Gastroesophageal sphincter (tissue), 4 donors: ENCODE measurements at regions not wholly inside any gene's neighbourhood (a gene's known extent, or its start where the extent isn't known, plus 50 kb on each side); places are given as distances from the start of the nearest gene placed in this dataset.

Experiments
- ATAC-seq: fragments of 150-250 bp; one replicate; pipeline ENCODE4 v1.9.1; 2016; ENCODE audit warnings: mild to moderate bottlenecking, moderate library complexity
- H3K27ac ChIP-seq, 4 donors: fragments of 200-600 bp; sonication (generic) in 3 of 4; 1 replicate in 3 of 4; 2 replicates in 1 of 4; pipeline ENCODE4 v1.5.1; 2016 to 2019
- H3K27me3 ChIP-seq: fragments of 200-600 bp; sonication (generic); one replicate; pipeline ENCODE4 v1.5.1; 2019
- H3K36me3 ChIP-seq, 2 donors: fragments of 200-600 bp; sonication (generic); one replicate each; pipeline ENCODE4 v1.5.1; 2019; ENCODE audit warnings: control low read depth in 1 of 2
- H3K4me1 ChIP-seq, 3 donors: fragments of 200-600 bp; sonication (generic); 1 replicate in 2 of 3; 2 replicates in 1 of 3; pipeline ENCODE4 v1.5.1; 2016 to 2019; ENCODE audit warnings: control low read depth in 2 of 3
- H3K4me3 ChIP-seq, 2 donors: fragments of 200-600 bp; sonication (generic); one replicate each; pipeline ENCODE4 v1.5.1; 2019; ENCODE audit warnings: mild to moderate bottlenecking in 1 of 2, moderate library complexity in 1 of 2
- H3K9me3 ChIP-seq, 3 donors: fragments of 200-600 bp; sonication (generic); one replicate each; pipeline ENCODE4 v1.5.1; 2017 to 2019; ENCODE audit warnings: control low read depth in 2 of 3
- CTCF ChIP-seq, 4 experiments: fragments of 200-600 bp in 2 of 4; fragments of 450-650 bp in 2 of 4; sonication (generic) in 1 of 4; IDR thresholded peaks; one replicate each; pipeline ENCODE4 v1.5.1; 2017 to 2019; ENCODE audit warnings: antibody characterized with exemption in 4 of 4, mild to moderate bottlenecking in 2 of 4, moderate library complexity in 2 of 4
- EP300 ChIP-seq: sonication (generic); formaldehyde crosslinking; IDR thresholded peaks from one replicate; pipeline ENCODE4 v1.6.1; 2017; ENCODE audit warnings: antibody characterized with exemption, mild to moderate bottlenecking
- POLR2A ChIP-seq, 2 donors: fragments of 450-650 bp; IDR thresholded peaks; one replicate each; pipeline ENCODE4 v1.6.1; 2017; ENCODE audit warnings: antibody characterized with exemption in 2 of 2, mild to moderate bottlenecking in 2 of 2, moderate library complexity in 1 of 2
- POLR2AphosphoS5 ChIP-seq: sonication (generic); formaldehyde crosslinking; IDR thresholded peaks from one replicate; pipeline ENCODE4 v1.6.1; 2017; ENCODE audit warnings: antibody characterized with exemption
- WGBS, 2 donors: methylation state at CpG; one replicate each; pipeline ENCODE4 v1.1.5; 2018; ENCODE audit warnings: low coverage in 1 of 2; 5-methylcytosine and 5-hydroxymethylcytosine counted together

GRCh38 chr7:86164827-86165226, 478.9 kb upstream of the GRM3 start:
- Histone ChIP-seq H3K27ac (no peak overlapping the region), H3K4me1 (no peaks in the 10 kb centered on the region), H3K36me3 (no peaks in the 10 kb centered on the region), H3K27me3 (no peaks in the 10 kb centered on the region), H3K9me3 (no peaks in the 10 kb centered on the region), H3K4me3 (no peak overlapping the region)
- ATAC-seq = no peak
- no peak for TF ChIP-seq POLR2AphosphoS5
- TF ChIP-seq EP300 = no peak
- no peak for TF ChIP-seq CTCF (IDR thresholded peaks at IDR 0.05)
- TF ChIP-seq POLR2A (IDR thresholded peaks at IDR 0.05) = no peak
- 75 to 78% methylated on average over 1 of the region's 1 CpG for WGBS, 2 donors

- Histone ChIP-seq H3K36me3 (no peaks in the 10 kb centered on the region), H3K4me1 (no peaks in the 10 kb centered on the region), H3K27me3 (no peaks in the 10 kb centered on the region), H3K9me3 (no peaks in the 10 kb centered on the region), H3K27ac (no peak overlapping the region), H3K4me3 (no peak overlapping the region)
- WGBS, 2 donors = 80% methylated on average over 4 of the region's 4 CpGs; no CpG with 5 or more reads in 1 of the 2 donors
- ATAC-seq = no peak
- TF ChIP-seq EP300 (no peak), POLR2AphosphoS5 (no peak), CTCF (IDR thresholded peaks at IDR 0.05) (no peak), POLR2A (IDR thresholded peaks at IDR 0.05) (no peak)
Measured at GRCh38 chr7:86158111-86158510, 485.6 kb upstream of the GRM3 start.

GRCh38 chr7:86155623-86156022, 488.1 kb upstream of the GRM3 start:
- TF ChIP-seq POLR2A (IDR thresholded peaks at IDR 0.05) (no peak), POLR2AphosphoS5 (no peak), EP300 (no peak), CTCF (IDR thresholded peaks at IDR 0.05) (no peak)
- Histone ChIP-seq H3K27me3 (no peaks in the 10 kb centered on the region), H3K36me3 (no peaks in the 10 kb centered on the region), H3K4me1 (no peaks in the 10 kb centered on the region), H3K9me3 (no peaks in the 10 kb centered on the region), H3K27ac (no peak overlapping the region), H3K4me3 (no peak overlapping the region)
- ATAC-seq = no peak
- WGBS, 2 donors = 88 to 100% methylated on average over 2 of the region's 2 CpGs

- 53 to 70% methylated on average over 2 of the region's 2 CpGs for WGBS, 2 donors
- H3K4me1 ChIP-seq = no peaks in the 10 kb centered on the region
- H3K4me3 ChIP-seq = no peak overlapping the region
- TF ChIP-seq POLR2AphosphoS5 (no peak), POLR2A (IDR thresholded peaks at IDR 0.05) (no peak), EP300 (no peak), CTCF (IDR thresholded peaks at IDR 0.05) (no peak)
- no peaks in the 10 kb centered on the region for H3K36me3 ChIP-seq
- H3K9me3 ChIP-seq = no peaks in the 10 kb centered on the region
- H3K27ac ChIP-seq = no peak overlapping the region
- no peaks in the 10 kb centered on the region for H3K27me3 ChIP-seq
- ATAC-seq = no peak
Measured at GRCh38 chr7:86152926-86153325, 490.8 kb upstream of the GRM3 start.

GRCh38 chr7:86149024-86149665, 494.6 kb upstream of the GRM3 start:
- H3K4me3 ChIP-seq = no peak overlapping the region
- WGBS, 2 donors = 0 to 50% methylated on average over 1 to 4 of the region's 4 CpGs
- no peaks in the 10 kb centered on the region for H3K9me3 ChIP-seq
- no peaks in the 10 kb centered on the region for H3K4me1 ChIP-seq
- H3K36me3 ChIP-seq = no peaks in the 10 kb centered on the region
- ATAC-seq = no peak
- no peaks in the 10 kb centered on the region for H3K27me3 ChIP-seq
- no peak overlapping the region for H3K27ac ChIP-seq
- TF ChIP-seq EP300 (no peak), POLR2AphosphoS5 (no peak), POLR2A (IDR thresholded peaks at IDR 0.05) (no peak), CTCF (IDR thresholded peaks at IDR 0.05) (no peak)
